RCC 7860 (cell line): ENCODE measurements at regions not wholly inside any gene's neighbourhood (a gene's known extent, or its start where the extent isn't known, plus 50 kb on each side); places are given as distances from the start of the nearest gene placed in this dataset.
"Not testable (repeated sequence)": the region's sequence is repeated elsewhere in the genome, so short reads cannot be mapped to it uniquely, and the experiment has no call there.

Experiments
- DNase-seq: peaks from one replicate; pipeline ENCODE4 v3.0.0-alpha.2; 2015; ENCODE audit warnings: low spot score
- FAIRE-seq: peaks from 2 replicates; lab custom pipeline; 2012; peaks lifted over from hg19 to GRCh38; lab: Jason Lieb, UNC

- DNase-seq (no peak), FAIRE-seq (no peak)
These were observed 425.1 kb downstream of the ACTL7B start for GRCh38 chr9:108430655-108431054.

DNA sequence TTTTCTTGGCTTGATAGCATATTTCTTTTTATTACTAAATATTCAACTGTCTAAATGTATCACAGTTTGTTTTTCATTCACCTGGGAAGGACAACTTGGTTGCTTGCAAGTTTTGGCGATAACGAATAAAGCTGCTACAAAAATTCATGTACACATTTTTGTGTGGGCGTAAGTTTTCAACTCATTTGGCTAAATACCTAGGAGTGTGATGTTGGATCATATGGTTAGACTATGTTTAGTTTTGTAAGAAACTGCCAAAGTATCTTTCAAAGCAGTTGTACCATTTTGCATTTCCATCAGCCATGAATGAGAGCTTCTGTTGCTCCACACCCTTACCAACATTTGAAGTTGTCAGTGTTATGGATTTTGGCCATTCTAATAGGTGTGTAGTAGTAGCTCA is 428.0 kb downstream of the ACTL7B start:
- FAIRE-seq, result no peak
- no peak for DNase-seq

DNA sequence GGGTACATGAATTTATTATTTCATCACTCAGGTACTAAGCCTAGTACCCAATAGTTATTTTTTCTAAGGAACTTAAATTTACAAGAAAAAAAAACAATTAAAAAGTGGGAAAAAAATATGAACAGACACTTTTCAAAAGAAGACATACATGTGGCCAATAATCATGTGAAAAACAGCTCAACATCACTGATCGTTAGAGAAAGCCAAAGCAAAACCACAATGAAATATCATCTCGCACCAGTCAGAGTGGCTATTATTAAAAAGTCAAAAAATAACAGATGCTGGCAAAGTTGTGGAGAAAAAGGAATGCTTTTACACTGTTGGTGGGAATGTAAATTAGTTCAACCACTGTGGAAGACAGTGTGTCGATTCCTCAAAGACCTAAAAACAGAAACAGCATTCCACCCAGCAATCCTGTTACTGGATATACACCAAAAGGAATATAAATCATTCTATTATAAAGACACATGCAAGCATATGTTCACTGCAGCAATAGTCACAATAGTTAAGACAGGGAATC is 429.3 kb downstream of the ACTL7B start:
- not testable (repeated sequence) for FAIRE-seq, DNase-seq

GRCh38 chr9:108423433-108423832 is 432.4 kb downstream of the ACTL7B start:
- DNase-seq (no peak), FAIRE-seq (no peak)

- FAIRE-seq, result no peak
These were observed 436.4 kb downstream of the ACTL7B start for GRCh38 chr9:108419379-108419778.

DNA sequence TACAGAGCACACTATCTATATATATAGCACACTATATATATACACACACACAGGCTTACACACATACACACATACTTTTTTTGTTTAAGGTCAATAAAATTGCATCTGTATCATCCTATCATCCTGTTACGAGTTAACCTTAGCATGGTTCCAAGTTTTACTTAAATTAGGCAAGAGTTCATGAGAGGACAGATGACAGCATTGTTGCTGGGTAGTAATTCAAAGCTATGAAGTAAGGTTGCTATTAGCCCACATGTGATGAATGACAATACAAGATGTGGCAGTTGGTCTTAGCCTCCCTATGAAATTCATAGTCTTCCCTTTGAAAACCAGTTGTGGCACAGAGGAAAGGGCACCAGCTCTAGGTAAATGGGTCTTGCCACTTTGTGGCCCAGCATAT is 438.1 kb downstream of the ACTL7B start:
- no peak for DNase-seq
- no peak for FAIRE-seq

More at GRCh38 chr9:108419379-108419778, 436.4 kb downstream of the ACTL7B start:
- DNase-seq, result no peak

GRCh38 chr9:108417312-108417711 is 438.5 kb downstream of the ACTL7B start:
- FAIRE-seq (no peak), DNase-seq (no peak)

DNA sequence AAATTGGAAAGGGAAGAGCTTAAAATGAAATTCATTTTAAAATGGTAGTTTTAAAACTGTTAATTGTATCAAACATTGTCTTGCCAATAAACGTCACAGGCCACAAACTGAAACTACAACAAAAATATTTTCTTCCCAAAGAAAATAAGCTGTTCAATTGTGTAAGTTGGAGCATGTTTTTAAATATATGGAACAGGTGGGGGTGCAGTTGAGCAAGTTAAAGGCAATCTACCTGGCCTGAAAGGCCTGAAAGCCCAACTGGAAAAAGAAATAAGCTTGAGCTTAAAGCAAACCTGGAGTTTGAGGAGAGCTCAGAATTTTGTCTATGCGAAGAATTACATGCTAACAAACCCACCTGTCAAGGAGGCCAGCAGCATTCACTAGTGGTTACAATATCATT is 439.5 kb downstream of the ACTL7B start:
- no peak for FAIRE-seq
- no peak for DNase-seq

DNA sequence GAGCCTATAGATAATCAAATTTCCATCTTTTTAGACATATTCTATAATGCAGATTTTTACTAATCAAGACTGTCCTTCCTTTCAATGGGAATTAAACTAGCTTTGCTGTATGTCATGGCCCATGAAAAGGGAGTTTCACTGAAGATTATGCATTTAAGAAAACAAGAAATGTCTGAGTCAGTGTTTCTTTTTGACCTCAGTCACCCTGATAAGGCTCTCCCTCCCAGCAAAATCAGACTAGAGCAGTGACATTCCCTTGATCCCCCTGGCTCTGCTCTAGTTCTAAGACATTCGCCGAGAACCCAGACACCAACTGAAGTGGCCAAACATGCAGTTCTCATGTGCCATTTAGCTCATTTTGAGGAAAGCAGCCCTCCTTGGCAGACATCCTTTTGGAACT is 442.0 kb downstream of the ACTL7B start:
- FAIRE-seq, result no peak
- no peak for DNase-seq

GRCh38 chr9:108412755-108413154 is 443.0 kb downstream of the ACTL7B start:
- no peak for DNase-seq
- FAIRE-seq, result no peak

- no peak for DNase-seq
- no peak for FAIRE-seq
These were observed 444.2 kb downstream of the ACTL7B start for GRCh38 chr9:108411632-108412031.

DNA sequence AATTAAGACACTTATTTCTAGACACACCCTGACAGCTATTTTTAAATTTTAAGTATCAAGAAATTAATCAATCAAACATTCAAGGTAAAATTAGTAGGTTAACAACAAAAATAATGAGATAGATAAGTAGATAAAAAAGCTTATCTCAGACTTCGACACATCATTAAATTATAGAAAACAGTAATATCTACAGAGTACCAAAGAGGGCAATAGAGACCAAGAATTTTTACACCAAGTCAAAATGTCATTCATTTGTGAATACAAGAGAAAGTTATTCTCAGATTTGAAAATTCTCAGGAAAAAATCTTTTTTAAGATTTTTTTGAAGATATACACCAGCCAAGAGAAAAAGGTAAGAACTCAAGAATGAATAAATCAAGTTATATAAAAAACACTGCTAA is 445.6 kb downstream of the ACTL7B start:
- peak; percentile 59 for FAIRE-seq
- no peak for DNase-seq

DNA sequence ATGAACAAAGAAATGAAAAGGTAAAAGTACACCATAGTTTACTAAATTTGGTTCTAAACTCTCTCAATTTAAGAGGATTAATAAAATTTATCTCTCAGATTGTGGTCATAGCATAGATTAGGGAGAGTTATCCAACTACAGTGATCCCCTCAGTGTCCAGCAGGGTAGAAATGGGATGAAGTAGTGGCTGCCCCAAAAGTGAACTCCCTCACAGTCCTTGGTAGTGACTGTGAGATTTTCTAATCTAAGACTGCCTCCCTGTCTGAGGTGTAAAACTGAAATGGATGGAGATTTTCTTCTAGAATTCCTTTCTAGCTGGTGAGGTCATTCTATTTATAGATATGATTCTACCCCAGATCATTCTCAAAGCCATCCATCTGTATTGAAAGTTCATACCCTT is 455.5 kb downstream of the ACTL7B start:
- FAIRE-seq, result no peak
- DNase-seq, result no peak

DNA sequence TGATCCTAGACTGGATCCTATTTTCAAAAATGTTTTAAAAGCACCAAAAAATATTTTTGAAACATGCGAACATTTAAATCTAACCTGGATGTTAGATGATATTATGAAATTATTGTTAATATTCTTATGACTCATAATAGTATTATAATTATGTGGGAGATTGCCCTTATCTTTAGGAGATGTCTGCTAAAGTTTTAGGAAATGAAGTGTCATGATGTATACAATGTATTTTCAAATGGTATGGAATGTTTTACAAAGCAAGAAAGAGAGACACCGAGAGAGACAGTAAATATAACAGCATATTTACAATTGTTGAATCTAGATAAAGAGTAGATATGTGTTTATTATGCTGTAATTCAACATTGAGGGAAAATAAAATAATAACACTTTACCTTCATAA is 455.9 kb downstream of the ACTL7B start:
- DNase-seq, result no peak
- no peak for FAIRE-seq

- DNase-seq (no peak), FAIRE-seq (no peak)
These were observed 458.5 kb downstream of the ACTL7B start for GRCh38 chr9:108397286-108397685.

DNA sequence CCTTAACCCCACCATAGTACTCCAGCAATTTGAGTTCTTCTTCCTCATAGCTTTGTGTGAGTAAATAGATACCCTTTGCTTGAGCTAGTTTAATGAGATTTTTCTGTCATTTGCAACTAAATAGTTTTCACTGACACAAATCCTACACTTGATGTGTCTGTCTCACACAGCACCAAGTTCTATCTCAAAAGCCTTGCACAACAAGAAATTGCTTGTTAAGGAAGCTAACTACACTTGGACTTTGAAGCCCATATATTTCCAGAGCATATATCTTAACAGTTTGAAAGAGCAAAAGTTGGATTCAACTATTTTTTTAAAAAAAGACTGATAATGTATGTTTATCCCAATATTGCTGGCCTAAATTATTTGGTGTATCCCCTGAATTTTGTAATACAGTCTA is 459.2 kb downstream of the ACTL7B start:
- FAIRE-seq (no peak), DNase-seq (no peak)

DNA sequence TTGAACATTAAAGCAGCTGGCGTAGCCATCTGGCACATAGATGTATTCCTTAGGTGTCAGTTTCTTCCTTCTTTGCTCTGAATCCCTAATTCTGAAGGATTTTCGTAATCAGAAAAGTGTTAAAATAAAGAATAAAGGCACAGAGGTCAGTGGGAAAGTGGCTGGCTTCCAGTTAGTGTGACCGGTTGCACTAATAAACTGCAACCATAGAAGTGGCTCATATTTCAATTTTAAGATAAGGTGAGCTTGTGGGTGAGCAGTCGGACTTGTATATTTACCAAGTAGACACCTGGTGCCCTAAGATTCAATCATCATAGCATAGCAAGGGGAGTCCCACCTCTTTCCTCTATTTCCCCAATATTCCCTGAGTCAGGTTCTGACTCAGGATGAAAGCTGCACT is 459.6 kb downstream of the ACTL7B start:
- DNase-seq (no peak), FAIRE-seq (no peak)

GRCh38 chr9:108395421-108395820 is 460.4 kb downstream of the ACTL7B start:
- DNase-seq (no peak), FAIRE-seq (no peak)

GRCh38 chr9:108394726-108395125 is 461.1 kb downstream of the ACTL7B start:
- DNase-seq, result no peak
- no peak for FAIRE-seq

- DNase-seq, FAIRE-seq: not testable (repeated sequence)
These were observed 462.2 kb downstream of the ACTL7B start for GRCh38 chr9:108393481-108394001.

DNA sequence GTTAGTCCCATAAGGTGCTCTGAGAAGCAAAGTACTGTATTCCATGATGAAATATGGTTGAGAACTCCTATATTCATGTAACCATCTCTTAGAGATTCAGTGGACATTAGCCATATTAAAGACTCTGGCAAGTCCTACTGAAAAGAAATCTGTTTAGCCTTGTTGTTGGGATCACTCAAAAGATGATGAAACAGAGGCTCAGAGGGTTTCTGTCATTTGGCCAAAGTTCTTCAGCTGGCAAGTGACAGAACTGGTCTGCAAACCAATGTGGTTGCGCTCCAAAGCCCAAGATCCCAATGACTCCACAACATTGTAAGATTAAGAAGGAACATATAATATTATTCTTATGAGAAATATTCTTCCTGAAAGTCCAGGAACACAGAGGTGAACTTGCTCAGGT is 462.9 kb downstream of the ACTL7B start:
- FAIRE-seq, result no peak
- DNase-seq, result no peak

- FAIRE-seq (no peak), DNase-seq (no peak)
These were observed 466.7 kb downstream of the ACTL7B start for GRCh38 chr9:108389056-108389455.

DNA sequence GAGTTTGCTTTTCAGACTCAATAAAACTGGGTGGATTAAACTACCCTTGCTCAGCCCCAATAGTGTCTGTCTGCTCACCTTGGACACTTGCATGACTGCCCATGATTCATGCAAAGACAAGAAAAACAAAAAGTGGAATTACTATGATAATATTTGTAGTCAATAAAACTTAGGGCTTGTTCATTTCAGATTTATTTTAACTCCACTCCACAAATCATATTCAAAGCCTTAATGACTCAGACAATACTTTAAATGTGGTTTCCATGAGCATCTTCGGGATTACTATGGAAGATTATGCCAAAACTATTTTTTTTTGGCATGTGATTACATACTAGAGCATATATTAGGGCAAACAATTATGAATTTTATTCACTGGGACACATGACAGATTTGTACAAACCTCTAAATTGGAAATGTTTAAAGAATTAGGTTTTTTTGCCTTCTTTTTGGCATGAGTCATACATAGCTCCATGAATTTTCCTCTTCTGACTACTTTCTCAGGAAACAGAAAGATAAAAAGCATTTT is 468.9 kb downstream of the ACTL7B start:
- DNase-seq (no peak), FAIRE-seq (no peak)
